NCI-H2227 (cell line): ENCODE measurements at regions not wholly inside any gene's neighbourhood (a gene's known extent, or its start where the extent isn't known, plus 50 kb on each side); places are given as distances from the start of the nearest gene placed in this dataset.

Experiments used
- DNase-seq: peaks from one replicate; lab custom pipeline; 2025; ENCODE audit not compliant: unreplicated experiment; lab: John Stamatoyannopoulos, UW

DNA sequence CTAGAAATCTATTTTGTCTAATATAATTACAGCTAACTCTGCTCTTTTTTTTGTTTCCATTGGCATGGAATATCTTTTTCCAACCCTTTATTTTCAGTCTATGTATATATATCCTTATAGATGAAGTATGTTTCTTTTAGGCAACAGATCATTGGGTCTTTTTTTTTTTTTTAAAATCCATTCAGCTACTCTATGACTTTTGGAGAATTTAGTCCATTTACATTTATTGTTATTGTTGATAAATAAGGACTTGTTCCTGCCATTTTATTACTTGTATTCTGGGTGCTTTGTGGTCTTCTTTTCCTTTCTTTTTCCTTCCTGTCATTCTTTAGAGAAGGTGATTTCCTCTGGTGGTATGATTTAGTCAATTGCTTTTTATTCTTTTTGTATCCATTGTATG, 296.8 kb downstream of the SMARCA2 start:
- no peak for DNase-seq

DNA sequence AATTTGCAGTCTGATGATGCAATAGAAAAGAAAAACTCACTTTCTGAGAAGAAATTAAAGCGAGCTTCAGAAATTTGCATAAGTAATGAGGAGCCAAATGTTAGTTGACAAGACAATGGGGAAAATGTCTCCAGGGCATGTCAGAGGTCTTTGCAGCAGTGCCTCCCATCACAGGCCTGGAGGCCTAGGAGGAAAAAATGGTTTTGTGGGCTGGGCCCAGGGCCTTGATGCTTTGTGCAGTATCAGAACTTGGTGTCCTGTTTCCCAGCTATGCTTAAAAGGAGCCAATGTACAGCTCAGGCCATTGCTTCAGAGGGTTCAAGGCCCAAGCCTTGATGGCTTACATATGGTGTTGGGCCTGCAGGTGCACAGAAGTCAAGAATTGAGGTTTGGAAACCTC, 298.4 kb downstream of the SMARCA2 start:
- no peak for DNase-seq

DNA sequence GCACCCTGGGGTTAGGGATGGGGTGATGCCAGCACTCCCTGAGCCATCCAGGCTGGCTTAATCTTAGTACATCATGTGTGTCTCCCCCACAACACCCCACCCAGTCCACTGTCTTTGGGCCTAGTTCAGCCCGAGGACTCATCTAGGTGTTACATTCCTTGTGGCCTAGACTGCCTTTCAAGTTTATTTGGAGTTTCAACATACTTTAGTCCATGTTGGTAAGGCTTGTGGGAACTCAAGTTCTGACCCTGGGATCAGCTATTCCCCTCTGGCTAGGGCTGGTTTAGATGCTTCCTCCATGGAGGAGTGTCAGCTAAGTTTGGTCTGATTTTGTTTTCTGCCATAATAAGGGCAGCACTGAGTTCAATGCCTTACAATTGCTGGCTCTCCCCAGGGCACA, 302.4 kb downstream of the SMARCA2 start:
- DNase-seq, result no peak

DNA sequence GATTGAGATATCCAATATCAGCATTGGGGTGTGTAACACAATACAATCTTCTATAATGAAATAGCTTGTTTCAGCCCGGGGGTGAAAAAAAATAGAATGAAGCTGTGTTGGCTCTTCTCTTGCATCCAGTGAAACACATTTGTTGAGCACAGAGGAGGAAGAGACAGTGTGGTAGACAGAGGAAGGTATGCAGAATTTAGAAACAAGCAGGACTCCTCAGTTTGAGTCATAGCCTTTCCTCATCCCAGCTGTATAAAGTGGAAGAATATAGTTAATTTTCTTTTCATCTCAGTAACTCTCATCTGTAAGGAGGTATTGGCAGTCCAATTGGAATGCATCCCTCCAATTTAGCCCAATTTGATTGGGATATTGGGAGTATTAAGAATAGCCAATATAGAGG, 302.2 kb upstream of the VLDLR start:
- DNase-seq, result no peak

- no peak for DNase-seq
Measured at GRCh38 chr9:2320114-2320513, 301.5 kb upstream of the VLDLR start.

- no peak for DNase-seq
Measured at GRCh38 chr9:2320632-2321031, 301.0 kb upstream of the VLDLR start.

- peak; percentile 1 for DNase-seq
Measured at GRCh38 chr9:2321523-2322148, 300.0 kb upstream of the VLDLR start.

- no peak for DNase-seq
Measured at GRCh38 chr9:2324742-2325141, 296.8 kb upstream of the VLDLR start.

DNA sequence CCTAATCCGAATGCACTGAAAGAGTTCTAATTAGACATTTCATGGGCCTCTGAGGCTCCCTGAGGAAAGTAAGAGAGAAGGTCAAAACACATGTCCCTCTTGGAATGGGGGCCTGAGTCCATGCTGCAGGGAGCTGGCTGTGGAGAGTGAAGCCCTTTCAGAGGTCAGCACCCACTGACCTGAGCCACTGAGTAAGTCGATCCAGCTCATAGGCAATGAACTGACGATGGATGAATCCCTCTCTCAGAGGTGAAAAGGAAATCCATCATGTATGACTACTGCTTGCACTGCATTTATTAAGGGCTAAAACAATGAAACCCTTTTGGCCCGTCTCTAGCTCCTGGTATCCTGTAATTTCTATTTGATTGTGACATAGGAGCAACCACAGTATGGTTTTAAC, 288.9 kb upstream of the VLDLR start:
- no peak for DNase-seq

DNA sequence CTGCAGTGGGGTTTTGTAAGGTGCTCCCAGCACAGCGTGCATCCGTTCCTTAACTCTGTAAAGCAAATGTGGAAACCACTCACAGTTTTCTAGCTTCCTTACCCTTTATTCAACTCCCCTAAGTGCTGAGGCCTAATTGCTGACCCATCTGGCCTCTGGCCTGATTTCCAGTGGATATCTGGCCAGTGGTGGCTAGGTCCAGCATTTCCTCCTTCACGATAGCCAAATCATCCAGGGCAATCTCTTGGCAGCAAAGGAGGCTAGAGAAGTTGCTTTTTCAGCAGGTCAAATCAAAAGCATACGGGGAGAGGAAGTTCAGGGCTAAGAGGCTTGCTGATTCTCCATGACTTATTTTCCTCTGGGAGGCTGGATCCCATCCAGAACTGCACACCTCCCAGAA, 286.3 kb upstream of the VLDLR start:
- DNase-seq, result no peak

DNA sequence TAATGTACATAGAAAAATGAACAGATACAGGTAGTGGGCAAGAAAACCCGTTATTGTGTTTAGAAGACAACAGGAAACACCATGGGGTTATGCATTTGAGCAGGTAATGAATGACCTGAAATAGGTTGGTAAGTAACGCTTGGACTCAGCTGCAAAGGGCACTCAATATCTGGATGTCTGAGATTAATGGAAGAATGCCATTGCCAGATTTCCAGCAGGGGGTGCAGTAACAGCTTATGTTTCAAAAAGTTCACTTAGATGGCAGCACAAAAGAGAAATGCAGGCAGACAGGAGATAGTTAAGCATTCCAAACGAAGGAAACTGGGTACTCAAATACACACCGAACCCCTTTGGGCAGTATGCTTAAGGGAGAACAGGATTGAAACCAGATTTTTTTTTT, 285.5 kb upstream of the VLDLR start:
- peak; percentile 23 for DNase-seq

GRCh38 chr9:2337131-2337530, 284.5 kb upstream of the VLDLR start:
- DNase-seq, result no peak

- no peak for DNase-seq
Measured at GRCh38 chr9:2337627-2338026, 284.0 kb upstream of the VLDLR start.

DNA sequence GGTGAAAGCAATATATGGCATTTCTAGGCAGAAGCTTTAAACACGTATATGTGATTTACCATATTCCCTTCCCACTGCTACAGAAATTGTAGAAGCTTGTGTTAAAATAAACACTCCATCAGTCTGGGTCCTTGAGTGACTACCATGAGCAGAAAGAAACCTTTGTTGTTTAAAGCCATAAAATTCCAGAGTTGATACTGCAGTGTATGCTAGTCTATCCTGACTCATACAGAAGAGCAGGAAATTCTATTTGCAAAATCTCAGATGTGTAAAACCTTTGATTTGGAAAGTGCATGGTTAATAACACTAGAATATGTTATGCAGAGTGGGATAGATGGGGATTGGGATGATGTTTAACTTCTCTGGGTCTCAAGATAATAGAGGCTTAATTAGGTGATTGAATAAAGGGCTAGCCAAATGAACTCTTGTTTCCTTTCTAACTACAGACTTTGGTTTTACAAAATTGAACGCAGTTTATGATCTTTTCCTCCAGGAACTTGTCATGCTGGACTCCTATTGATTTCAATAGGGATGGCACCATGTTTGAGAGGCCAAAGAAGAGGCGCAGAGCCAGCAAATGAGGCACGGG, 282.7 kb upstream of the VLDLR start:
- DNase-seq, result no peak

DNA sequence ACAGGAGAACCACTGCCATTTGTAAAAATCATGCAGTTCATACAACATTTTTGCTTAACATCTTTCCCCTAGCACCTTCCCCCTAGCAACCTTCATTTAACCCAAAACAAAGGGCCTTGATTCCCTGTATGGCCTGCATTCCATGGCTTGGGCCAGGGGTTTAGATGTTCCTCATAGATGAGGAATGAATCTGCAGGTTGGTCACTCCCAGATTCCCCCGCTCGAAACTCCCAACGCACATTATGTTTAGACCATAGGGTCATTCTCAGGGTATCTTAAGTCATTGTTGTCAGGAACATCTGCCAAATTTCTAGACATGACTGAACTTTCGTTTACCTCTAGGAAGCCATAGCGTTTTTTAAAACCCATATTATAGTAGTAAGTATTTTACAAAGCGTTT, 282.2 kb upstream of the VLDLR start:
- DNase-seq, result no peak

- no peak for DNase-seq
Measured at GRCh38 chr9:2340046-2340760, 281.4 kb upstream of the VLDLR start.

DNA sequence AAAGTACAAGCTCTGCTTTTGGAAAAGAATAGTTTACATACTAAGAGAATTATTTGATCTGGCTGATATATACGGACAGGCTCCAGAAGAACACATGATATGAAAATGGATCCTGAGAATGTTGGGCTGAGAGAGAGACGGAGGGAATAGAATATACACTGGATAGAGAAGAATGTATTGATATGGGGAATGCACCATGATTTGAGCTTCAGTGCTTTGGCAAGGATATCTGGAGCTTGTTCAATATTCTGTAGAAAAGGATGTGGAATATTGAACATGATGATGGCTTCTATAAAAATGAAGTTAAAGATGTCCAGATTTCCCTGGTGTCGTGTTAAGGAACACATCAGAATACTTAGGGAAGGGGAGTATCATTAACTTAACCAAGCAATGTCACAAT, 280.5 kb upstream of the VLDLR start:
- no peak for DNase-seq

GRCh38 chr9:2341956-2342355, 279.6 kb upstream of the VLDLR start:
- DNase-seq, result no peak

DNA sequence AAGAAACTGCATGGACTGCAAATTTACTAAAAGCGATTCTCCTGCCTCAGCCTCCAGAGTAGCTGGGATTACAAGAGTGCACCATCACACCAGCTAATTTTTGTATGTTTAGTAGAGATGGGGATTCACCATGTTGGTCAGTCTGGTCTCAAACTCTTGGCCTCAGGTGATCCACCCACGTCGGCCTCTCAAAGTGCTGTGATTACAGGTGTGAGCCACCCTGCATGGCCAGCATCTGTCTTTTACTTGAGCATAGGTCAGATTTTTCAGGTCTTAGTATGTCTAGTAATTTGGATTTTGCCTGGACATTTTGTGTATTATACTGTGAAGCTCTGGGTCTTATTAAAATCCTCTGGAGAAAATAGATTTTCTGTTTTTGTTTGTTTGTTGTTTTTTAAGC, 277.8 kb upstream of the VLDLR start:
- DNase-seq, result no peak

DNA sequence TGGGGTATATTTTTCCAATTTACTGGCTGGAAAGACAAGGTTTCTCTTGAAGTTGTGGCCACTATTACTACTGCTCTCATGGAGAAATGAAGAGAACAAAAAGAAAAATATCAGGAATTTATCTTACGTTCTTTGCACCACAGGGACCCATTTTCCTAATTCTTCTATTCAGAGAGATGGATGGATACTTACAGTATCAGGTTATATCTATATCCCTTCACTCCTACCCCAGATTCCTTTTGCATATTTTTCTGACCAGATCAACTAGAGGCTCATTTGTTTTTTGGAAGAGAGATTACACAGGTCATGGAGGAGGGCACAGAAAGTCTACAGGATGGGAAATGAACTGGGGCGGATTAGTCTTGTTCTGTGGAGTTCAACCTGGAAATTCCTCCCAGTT, 277.2 kb upstream of the VLDLR start:
- no peak for DNase-seq

GRCh38 chr9:2345013-2345412, 276.6 kb upstream of the VLDLR start:
- DNase-seq, result no peak

GRCh38 chr9:2346277-2346913, 275.2 kb upstream of the VLDLR start:
- DNase-seq, result no peak
